ENCODE measurements at regions not wholly inside any gene's neighbourhood (a gene's known extent, or its start where the extent isn't known, plus 50 kb on each side); places are given as distances from the start of the nearest gene placed in this dataset.
A peak's percentile ranks its signal among the peaks of the same experiment; 100 is the strongest.
"Not testable (repeated sequence)": the region's sequence is repeated elsewhere in the genome, so short reads cannot be mapped to it uniquely, and the experiment has no call there.

GRCh38 chr18:62644773-62645172 lies 70.6 kb upstream of the PHLPP1 start:
- peaks cover 0 to 5% (median 0%) of the 10 kb centered on the region in 12 donors for H3K4me1 ChIP-seq
- TF ChIP-seq POLR2A (IDR thresholded peaks at IDR 0.05) (no peak), CTCF (IDR thresholded peaks at IDR 0.05) (no peak)
- intact Hi-C loops (cut with DNase I), result no loop called here

GRCh38 chr18:62647179-62647578 lies 68.2 kb upstream of the PHLPP1 start:
- Histone ChIP-seq H3K27ac (no peak overlapping the region), H3K36me3 (no peaks in the 10 kb centered on the region), H3K27me3 (no peaks in the 10 kb centered on the region), H3K4me1 (peaks cover 0 to 5% (median 0%) of the 10 kb centered on the region in 12 donors), H3K4me3 (no peak overlapping the region), H3K9me3 (no peaks in the 10 kb centered on the region)
- DNase-seq (no peak), ATAC-seq (no peak)
- TF ChIP-seq POLR2A (IDR thresholded peaks at IDR 0.05) (no peak), CTCF (IDR thresholded peaks at IDR 0.05) (no peak)
- intact Hi-C loops (cut with DNase I), result no loop called here
- 81 to 92% (median 91%) methylated on average over 2 of the region's 2 CpGs for WGBS, 4 donors

More at GRCh38 chr18:62644773-62645172, 70.6 kb upstream of the PHLPP1 start:
- H3K27ac ChIP-seq, result no peak overlapping the region
- WGBS, 4 donors, result 92 to 95% (median 94%) methylated on average over 4 to 6 of the region's 6 CpGs
- no peaks in the 10 kb centered on the region for H3K36me3 ChIP-seq
- no peak for ATAC-seq
- DNase-seq, result no peak
- H3K27me3 ChIP-seq, result no peaks in the 10 kb centered on the region
- H3K4me3 ChIP-seq, result no peak overlapping the region
- H3K9me3 ChIP-seq, result no peaks in the 10 kb centered on the region

GRCh38 chr18:62648045-62648678 lies 67.2 kb upstream of the PHLPP1 start:
- Histone ChIP-seq H3K36me3 (no peaks in the 10 kb centered on the region), H3K9me3 (no peaks in the 10 kb centered on the region), H3K4me1 (peaks cover 0 to 7% (median 0%) of the 10 kb centered on the region in 12 donors), H3K27ac (no peak overlapping the region), H3K4me3 (no peak overlapping the region), H3K27me3 (no peaks in the 10 kb centered on the region)
- 59 to 72% (median 67%) methylated on average over 6 of the region's 6 CpGs for WGBS, 4 donors
- intact Hi-C loops (cut with DNase I), result no loop called here
- no peak for ATAC-seq
- no peak for DNase-seq
- TF ChIP-seq POLR2A (IDR thresholded peaks at IDR 0.05) (no peak), CTCF (IDR thresholded peaks at IDR 0.05) (no peak)

- no peaks in the 10 kb centered on the region for H3K36me3 ChIP-seq
- H3K27me3 ChIP-seq, result no peaks in the 10 kb centered on the region
- H3K9me3 ChIP-seq, result no peaks in the 10 kb centered on the region
- peaks cover 0 to 11% (median 0%) of the 10 kb centered on the region in 12 donors for H3K4me1 ChIP-seq
- H3K27ac ChIP-seq, result no peak overlapping the region
- 75 to 77% (median 76%) methylated on average over 7 of the region's 7 CpGs for WGBS, 4 donors
- TF ChIP-seq CTCF (IDR thresholded peaks at IDR 0.05) (no peak), POLR2A (IDR thresholded peaks at IDR 0.05) (no peak)
- no peak for DNase-seq
- peak overlapping the region in 3 of 12 donors; percentile 7 to 31 (median 15) for H3K4me3 ChIP-seq
- intact Hi-C loops (cut with DNase I), result no loop called here
- no peak for ATAC-seq
Measured at GRCh38 chr18:62651276-62652056, 63.9 kb upstream of the PHLPP1 start.

- intact Hi-C loops (cut with DNase I); H3K27me3 ChIP-seq; DNase-seq; H3K27ac ChIP-seq; ATAC-seq; H3K36me3 ChIP-seq; H3K9me3 ChIP-seq: not testable (repeated sequence)
- Histone ChIP-seq H3K4me1 (peaks cover 0 to 11% (median 0%) of the 10 kb centered on the region in 12 donors), H3K4me3 (peak overlapping the region in 3 of 12 donors; percentile 7 to 31 (median 15))
- WGBS, 4 donors, result 80 to 83% (median 82%) methylated on average over 15 of the region's 15 CpGs
Measured at GRCh38 chr18:62652057-62652629, 63.2 kb upstream of the PHLPP1 start.

Measured in heart left ventricle (tissue), 16 donors.